SK-N-MC (cell line): ENCODE measurements at regions not wholly inside any gene's neighbourhood (a gene's known extent, or its start where the extent isn't known, plus 50 kb on each side); places are given as distances from the start of the nearest gene placed in this dataset.

Experiments used
- EZH2 ChIP-seq: fragments of 200-600 bp; sonication (generic); IDR thresholded peaks from one replicate; pipeline ENCODE4 v1.6.1; 2017; ENCODE audit warnings: antibody characterized with exemption
- FOXP2 ChIP-seq: optimal IDR thresholded peaks from 2 replicates; pipeline ENCODE3; 2011; ENCODE audit warnings: mild to moderate bottlenecking, moderate library complexity; ENCODE audit not compliant: insufficient read depth; ENCODE audit errors: extremely low read length, control extremely low read depth
- POLR2AphosphoS5 ChIP-seq: IDR thresholded peaks from 2 replicates; pipeline ENCODE4 v1.6.1; 2012; ENCODE audit warnings: mild to moderate bottlenecking, low read depth, low read length, borderline replicate concordance

GRCh38 chr5:67453111-67453905 lies 256.7 kb upstream of the CD180 start:
- no peak for TF ChIP-seq POLR2AphosphoS5
- no peak for TF ChIP-seq EZH2
- TF ChIP-seq FOXP2 = no peak
